Breast epithelium (tissue), 4 donors: ENCODE measurements at regions not wholly inside any gene's neighbourhood (a gene's known extent, or its start where the extent isn't known, plus 50 kb on each side); places are given as distances from the start of the nearest gene placed in this dataset.

ENCODE experiments used
- DNase-seq, 2 donors: peaks; one replicate each; pipeline ENCODE4 v3.0.0-alpha.2; 2019; ENCODE audit warnings: low spot score in 2 of 2
- H3K27ac ChIP-seq, 2 donors: fragments of 200-600 bp; sonication (generic) in 1 of 2; one replicate each; pipeline ENCODE4 v1.5.1; 2016 to 2019; ENCODE audit warnings: mild to moderate bottlenecking in 1 of 2
- H3K27me3 ChIP-seq, 2 donors: fragments of 200-600 bp; sonication (generic) in 1 of 2; one replicate each; pipeline versions ENCODE4 v1.5.1 to v1.6.0; 2017 to 2019; ENCODE audit warnings: control low read depth in 1 of 2, mild to moderate bottlenecking in 1 of 2
- H3K36me3 ChIP-seq: fragments of 200-600 bp; one replicate; pipeline ENCODE4 v1.5.1; 2019
- H3K4me1 ChIP-seq, 2 donors: fragments of 200-600 bp; sonication (generic); one replicate each; pipeline ENCODE4 v1.5.1; 2016 to 2019; ENCODE audit warnings: control low read depth in 1 of 2
- H3K4me3 ChIP-seq, 3 donors: fragments of 200-600 bp; sonication (generic); 1 replicate in 2 of 3; 2 replicates in 1 of 3; pipeline ENCODE4 v1.5.1; 2016 to 2019; ENCODE audit warnings: mild to moderate bottlenecking in 3 of 3, moderate library complexity in 2 of 3
- H3K9me3 ChIP-seq, 2 donors: fragments of 200-600 bp; sonication (generic) in 1 of 2; one replicate each; pipeline ENCODE4 v1.5.1; 2016 to 2019; ENCODE audit warnings: control low read depth in 1 of 2
- POLR2A ChIP-seq: fragments of 450-650 bp; IDR thresholded peaks from one replicate; pipeline ENCODE4 v1.6.1; 2016; ENCODE audit warnings: antibody characterized with exemption, mild to moderate bottlenecking, moderate library complexity
- POLR2AphosphoS5 ChIP-seq, 3 donors: sonication (generic); formaldehyde crosslinking; IDR thresholded peaks; one replicate each; pipeline ENCODE4 v1.6.1; 2017; ENCODE audit warnings: antibody characterized with exemption in 3 of 3
- intact Hi-C: fragments of 100-400 bp; cut with DNase I; formaldehyde crosslinking; loops from one replicate; pipeline ENCODE4 v1.15.1; 2023; ENCODE audit warnings: low total_unique reads
- TF ChIP-seq, protein P1 (sequence below), 3 donors: fragments of 450-650 bp; IDR thresholded peaks; one replicate each; pipeline ENCODE4 v1.5.1; 2016 to 2017; ENCODE audit warnings: antibody characterized with exemption in 3 of 3, mild to moderate bottlenecking in 3 of 3, moderate library complexity in 3 of 3

- intact Hi-C loops, result no loop called here
- Histone ChIP-seq H3K27ac (no peak overlapping the region), H3K4me3 (no peak overlapping the region), H3K9me3 (no peaks in the 10 kb centered on the region), H3K27me3 (no peaks in the 10 kb centered on the region), H3K4me1 (no peaks in the 10 kb centered on the region), H3K36me3 (no peaks in the 10 kb centered on the region)
- TF ChIP-seq, protein P1, sequence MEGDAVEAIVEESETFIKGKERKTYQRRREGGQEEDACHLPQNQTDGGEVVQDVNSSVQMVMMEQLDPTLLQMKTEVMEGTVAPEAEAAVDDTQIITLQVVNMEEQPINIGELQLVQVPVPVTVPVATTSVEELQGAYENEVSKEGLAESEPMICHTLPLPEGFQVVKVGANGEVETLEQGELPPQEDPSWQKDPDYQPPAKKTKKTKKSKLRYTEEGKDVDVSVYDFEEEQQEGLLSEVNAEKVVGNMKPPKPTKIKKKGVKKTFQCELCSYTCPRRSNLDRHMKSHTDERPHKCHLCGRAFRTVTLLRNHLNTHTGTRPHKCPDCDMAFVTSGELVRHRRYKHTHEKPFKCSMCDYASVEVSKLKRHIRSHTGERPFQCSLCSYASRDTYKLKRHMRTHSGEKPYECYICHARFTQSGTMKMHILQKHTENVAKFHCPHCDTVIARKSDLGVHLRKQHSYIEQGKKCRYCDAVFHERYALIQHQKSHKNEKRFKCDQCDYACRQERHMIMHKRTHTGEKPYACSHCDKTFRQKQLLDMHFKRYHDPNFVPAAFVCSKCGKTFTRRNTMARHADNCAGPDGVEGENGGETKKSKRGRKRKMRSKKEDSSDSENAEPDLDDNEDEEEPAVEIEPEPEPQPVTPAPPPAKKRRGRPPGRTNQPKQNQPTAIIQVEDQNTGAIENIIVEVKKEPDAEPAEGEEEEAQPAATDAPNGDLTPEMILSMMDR (IDR thresholded peaks at IDR 0.05), result no peak
- TF ChIP-seq POLR2AphosphoS5 (IDR thresholded peaks at IDR 0.05), result no peak
- no peak for TF ChIP-seq POLR2A
- DNase-seq, result no peak
Measured at GRCh38 chr5:145682197-145682899, 152.8 kb downstream of the PRELID2 start.

- H3K27me3 ChIP-seq, result no peaks in the 10 kb centered on the region
- H3K4me1 ChIP-seq, result no peaks in the 10 kb centered on the region
- TF ChIP-seq POLR2AphosphoS5 (IDR thresholded peaks at IDR 0.05), result no peak
- TF ChIP-seq, protein P1 (IDR thresholded peaks at IDR 0.05), result peak in 2 of 3 donors; percentile 63 to 65
- no peak overlapping the region for H3K27ac ChIP-seq
- no peaks in the 10 kb centered on the region for H3K9me3 ChIP-seq
- no peaks in the 10 kb centered on the region for H3K36me3 ChIP-seq
- peak in 1 of 2 donors; percentile 22 for DNase-seq
- no peak overlapping the region for H3K4me3 ChIP-seq
- intact Hi-C loops, result no loop called here
Measured at GRCh38 chr5:145681686-145682085, 153.5 kb downstream of the PRELID2 start.

GRCh38 chr5:145681216-145681615 lies 153.9 kb downstream of the PRELID2 start:
- no peak for DNase-seq
- Histone ChIP-seq H3K27ac (no peak overlapping the region), H3K4me1 (no peaks in the 10 kb centered on the region), H3K9me3 (no peaks in the 10 kb centered on the region), H3K4me3 (no peak overlapping the region), H3K27me3 (no peaks in the 10 kb centered on the region), H3K36me3 (no peaks in the 10 kb centered on the region)
- no peak for TF ChIP-seq POLR2AphosphoS5 (IDR thresholded peaks at IDR 0.05)
- TF ChIP-seq, protein P1 (IDR thresholded peaks at IDR 0.05), result no peak
- intact Hi-C loops, result no loop called here

GRCh38 chr5:145680767-145681166 lies 154.4 kb downstream of the PRELID2 start:
- TF ChIP-seq POLR2A (no peak), POLR2AphosphoS5 (IDR thresholded peaks at IDR 0.05) (no peak)
- TF ChIP-seq, protein P1 (IDR thresholded peaks at IDR 0.05), result no peak
- no peaks in the 10 kb centered on the region for H3K4me1 ChIP-seq
- intact Hi-C loops, result no loop called here
- no peaks in the 10 kb centered on the region for H3K36me3 ChIP-seq
- no peak for DNase-seq
- H3K27ac ChIP-seq, result no peak overlapping the region
- H3K27me3 ChIP-seq, result no peaks in the 10 kb centered on the region
- no peak overlapping the region for H3K4me3 ChIP-seq
- no peaks in the 10 kb centered on the region for H3K9me3 ChIP-seq

DNA sequence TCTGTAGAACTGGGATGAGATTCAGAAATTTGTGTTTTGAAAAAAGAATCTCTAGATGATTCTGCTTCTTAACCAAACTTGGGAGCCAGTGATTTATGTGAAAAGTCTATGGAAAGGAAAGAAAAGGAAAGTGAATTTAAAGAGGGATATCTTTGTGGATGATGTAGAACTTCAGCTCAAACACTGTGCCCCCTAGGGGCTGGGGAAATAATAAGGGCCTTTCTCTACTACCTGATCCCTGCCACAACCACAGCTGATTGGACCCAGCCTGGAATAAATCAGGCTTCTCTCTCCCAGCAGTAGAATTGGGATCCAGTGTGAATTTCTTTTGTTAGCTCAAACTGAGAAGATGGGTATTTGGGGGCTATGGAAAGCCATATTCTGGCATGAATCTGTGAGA lies 155.0 kb downstream of the PRELID2 start:
- no peak for TF ChIP-seq POLR2AphosphoS5 (IDR thresholded peaks at IDR 0.05)
- no peak for TF ChIP-seq POLR2A
- TF ChIP-seq, protein P1 (IDR thresholded peaks at IDR 0.05), result no peak
- H3K27ac ChIP-seq, result no peak overlapping the region
- H3K4me3 ChIP-seq, result no peak overlapping the region
- no peaks in the 10 kb centered on the region for H3K4me1 ChIP-seq
- no peaks in the 10 kb centered on the region for H3K27me3 ChIP-seq
- no peak for DNase-seq
- no peaks in the 10 kb centered on the region for H3K36me3 ChIP-seq
- H3K9me3 ChIP-seq, result no peaks in the 10 kb centered on the region
- intact Hi-C loops, result no loop called here
